ENCODE measurements at regions not wholly inside any gene's neighbourhood (a gene's known extent, or its start where the extent isn't known, plus 50 kb on each side); places are given as distances from the start of the nearest gene placed in this dataset.
"Not testable (repeated sequence)": the region's sequence is repeated elsewhere in the genome, so short reads cannot be mapped to it uniquely, and the experiment has no call there.

- DNase-seq (ENCODE audit: low read depth in 1 of 2, low spot score in 1 of 2), result no peak
These were observed 484.9 kb upstream of the MAN1A1 start for GRCh38 chr6:119834418-119834817.

GRCh38 chr6:119832411-119832810, 482.9 kb upstream of the MAN1A1 start:
- no peak for DNase-seq (ENCODE audit: low read depth in 1 of 2, low spot score in 1 of 2)

- DNase-seq (ENCODE audit: low read depth in 1 of 2, low spot score in 1 of 2), result no peak
These were observed 481.1 kb upstream of the MAN1A1 start for GRCh38 chr6:119830494-119831295.

GRCh38 chr6:119830069-119830468, 480.5 kb upstream of the MAN1A1 start:
- no peak for DNase-seq (ENCODE audit: low read depth in 1 of 2, low spot score in 1 of 2)

- DNase-seq (ENCODE audit: low read depth in 1 of 2, low spot score in 1 of 2), result not testable (repeated sequence)
These were observed 479.9 kb upstream of the MAN1A1 start for GRCh38 chr6:119829499-119829898.

GRCh38 chr6:119829006-119829405, 479.4 kb upstream of the MAN1A1 start:
- no peak for DNase-seq (ENCODE audit: low read depth in 1 of 2, low spot score in 1 of 2)

GRCh38 chr6:119821380-119821779, 471.8 kb upstream of the MAN1A1 start:
- DNase-seq (ENCODE audit: low read depth in 1 of 2, low spot score in 1 of 2), result no peak

GRCh38 chr6:119818876-119819275, 469.3 kb upstream of the MAN1A1 start:
- no peak for DNase-seq (ENCODE audit: low read depth in 1 of 2, low spot score in 1 of 2)

- DNase-seq (ENCODE audit: low read depth in 1 of 2, low spot score in 1 of 2), result no peak
These were observed 465.2 kb upstream of the MAN1A1 start for GRCh38 chr6:119814609-119815400.

GRCh38 chr6:119802464-119802863, 452.9 kb upstream of the MAN1A1 start:
- no peak for DNase-seq (ENCODE audit: low read depth in 1 of 2, low spot score in 1 of 2)

- no peak for DNase-seq (ENCODE audit: low read depth in 1 of 2, low spot score in 1 of 2)
These were observed 451.5 kb upstream of the MAN1A1 start for GRCh38 chr6:119801056-119801455.

GRCh38 chr6:119800526-119800925, 451.0 kb upstream of the MAN1A1 start:
- no peak for DNase-seq (ENCODE audit: low read depth in 1 of 2, low spot score in 1 of 2)

GRCh38 chr6:119799596-119800509, 450.3 kb upstream of the MAN1A1 start:
- DNase-seq (ENCODE audit: low read depth in 1 of 2, low spot score in 1 of 2), result no peak

GRCh38 chr6:119791736-119792135, 442.2 kb upstream of the MAN1A1 start:
- no peak for DNase-seq (ENCODE audit: low read depth in 1 of 2, low spot score in 1 of 2)

GRCh38 chr6:119781365-119781764, 431.8 kb upstream of the MAN1A1 start:
- no peak for DNase-seq (ENCODE audit: low read depth in 1 of 2, low spot score in 1 of 2)

GRCh38 chr6:119768201-119768600, 418.6 kb upstream of the MAN1A1 start:
- no peak for DNase-seq (ENCODE audit: low read depth in 1 of 2, low spot score in 1 of 2)

GRCh38 chr6:119764927-119765681, 415.5 kb upstream of the MAN1A1 start:
- DNase-seq (ENCODE audit: low read depth in 1 of 2, low spot score in 1 of 2), result no peak

- DNase-seq (ENCODE audit: low read depth in 1 of 2, low spot score in 1 of 2), result no peak
These were observed 410.5 kb upstream of the MAN1A1 start for GRCh38 chr6:119760046-119760445.

GRCh38 chr6:119758385-119758784, 408.8 kb upstream of the MAN1A1 start:
- no peak for DNase-seq (ENCODE audit: low read depth in 1 of 2, low spot score in 1 of 2)

GRCh38 chr6:119757467-119757866, 407.9 kb upstream of the MAN1A1 start:
- DNase-seq (ENCODE audit: low read depth in 1 of 2, low spot score in 1 of 2), result no peak

GRCh38 chr6:119749335-119749734, 399.8 kb upstream of the MAN1A1 start:
- DNase-seq (ENCODE audit: low read depth in 1 of 2, low spot score in 1 of 2), result no peak

All from activated CD4-positive, alpha-beta T cell treated with anti-CD3 and anti-CD28 coated beads, Interleukin-2, amount 50 U/mL, for 24 hours (primary cell).